BE2C (cell line): ENCODE measurements at regions not wholly inside any gene's neighbourhood (a gene's known extent, or its start where the extent isn't known, plus 50 kb on each side); places are given as distances from the start of the nearest gene placed in this dataset.

ENCODE experiments used
- DNase-seq: peaks from one replicate; pipeline ENCODE4 v3.0.0-alpha.2; 2020
- H3K27me3 ChIP-seq: fragments of 250-450 bp; sonication (Bioruptor Pico); 2 replicates; pipeline ENCODE4 v1.5.1; 2020; ENCODE audit warnings: mild to moderate bottlenecking
- H3K36me3 ChIP-seq: fragments of 250-450 bp; sonication (Bioruptor Pico); 2 replicates; pipeline ENCODE4 v1.5.1; 2020; ENCODE audit warnings: mild to moderate bottlenecking
- H3K4me1 ChIP-seq: fragments of 250-450 bp; sonication (Bioruptor Pico); 2 replicates; pipeline ENCODE4 v1.5.1; 2020
- H3K4me3 ChIP-seq: 2 replicates; pipeline ENCODE4 v1.5.1; 2011; ENCODE audit warnings: low read depth, low read length
- H3K9me3 ChIP-seq: fragments of 250-450 bp; sonication (Bioruptor Pico); 2 replicates; pipeline ENCODE4 v1.5.1; 2020
- TF ChIP-seq, protein P1 (sequence below): IDR thresholded peaks from 2 replicates; pipeline ENCODE4 v1.5.1; 2012; ENCODE audit warnings: mild to moderate bottlenecking, low read depth, low read length

DNA sequence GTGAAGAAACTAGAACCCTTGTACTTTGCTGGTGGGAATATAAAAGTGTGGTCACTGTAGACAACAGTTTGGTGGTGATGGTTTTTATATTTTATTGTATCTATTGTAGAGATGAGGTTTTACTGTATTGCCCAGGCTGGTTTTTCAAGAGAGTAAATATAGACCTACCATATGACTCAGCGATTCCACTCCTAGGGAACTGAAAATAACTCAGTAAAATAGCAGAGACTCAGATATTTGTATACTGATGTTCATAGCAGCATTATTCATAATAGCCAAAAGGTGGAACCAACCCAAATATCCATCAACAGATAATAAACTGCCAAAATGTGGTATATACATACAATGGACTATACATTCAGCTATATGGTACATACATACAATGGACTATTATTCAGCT, 68.8 kb upstream of the IL12A start:
- no peaks in the 10 kb centered on the region for H3K36me3 ChIP-seq
- DNase-seq: no peak
- H3K27me3 ChIP-seq: no peaks in the 10 kb centered on the region
- H3K4me1 ChIP-seq: no peaks in the 10 kb centered on the region
- no peaks in the 10 kb centered on the region for H3K9me3 ChIP-seq
- H3K4me3 ChIP-seq: no peak overlapping the region
- TF ChIP-seq, protein P1, sequence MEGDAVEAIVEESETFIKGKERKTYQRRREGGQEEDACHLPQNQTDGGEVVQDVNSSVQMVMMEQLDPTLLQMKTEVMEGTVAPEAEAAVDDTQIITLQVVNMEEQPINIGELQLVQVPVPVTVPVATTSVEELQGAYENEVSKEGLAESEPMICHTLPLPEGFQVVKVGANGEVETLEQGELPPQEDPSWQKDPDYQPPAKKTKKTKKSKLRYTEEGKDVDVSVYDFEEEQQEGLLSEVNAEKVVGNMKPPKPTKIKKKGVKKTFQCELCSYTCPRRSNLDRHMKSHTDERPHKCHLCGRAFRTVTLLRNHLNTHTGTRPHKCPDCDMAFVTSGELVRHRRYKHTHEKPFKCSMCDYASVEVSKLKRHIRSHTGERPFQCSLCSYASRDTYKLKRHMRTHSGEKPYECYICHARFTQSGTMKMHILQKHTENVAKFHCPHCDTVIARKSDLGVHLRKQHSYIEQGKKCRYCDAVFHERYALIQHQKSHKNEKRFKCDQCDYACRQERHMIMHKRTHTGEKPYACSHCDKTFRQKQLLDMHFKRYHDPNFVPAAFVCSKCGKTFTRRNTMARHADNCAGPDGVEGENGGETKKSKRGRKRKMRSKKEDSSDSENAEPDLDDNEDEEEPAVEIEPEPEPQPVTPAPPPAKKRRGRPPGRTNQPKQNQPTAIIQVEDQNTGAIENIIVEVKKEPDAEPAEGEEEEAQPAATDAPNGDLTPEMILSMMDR: no peak

DNA sequence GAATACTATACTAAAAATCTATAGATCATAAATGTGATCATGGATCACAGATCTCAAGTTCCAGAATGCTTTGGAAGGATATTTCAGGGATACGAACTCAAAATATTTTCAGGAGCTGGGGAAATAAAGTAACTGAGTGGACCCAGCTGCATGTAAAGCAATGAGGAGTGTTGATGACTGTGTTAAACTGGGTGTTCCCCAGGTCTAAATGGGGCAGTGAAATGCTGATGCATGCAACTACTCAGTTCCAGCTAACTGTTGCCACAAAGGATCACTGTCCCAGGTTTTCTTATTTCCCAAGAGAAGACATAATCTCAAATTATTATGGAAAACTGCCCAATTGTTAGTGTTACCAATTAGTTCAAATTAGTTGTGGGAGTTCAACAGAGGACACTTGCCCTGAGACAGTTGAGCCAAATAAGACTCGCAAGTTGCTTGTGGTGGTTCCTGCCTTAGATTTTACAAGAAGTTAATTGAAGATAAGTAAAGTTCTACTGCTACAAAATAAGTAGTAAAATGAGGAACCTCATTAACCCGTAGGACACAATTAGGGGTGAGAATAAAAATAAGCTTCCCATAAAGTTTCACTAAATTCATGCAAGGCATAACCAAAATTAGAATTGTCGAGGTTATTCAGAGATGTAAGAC, 66.3 kb upstream of the IL12A start:
- no peak for DNase-seq
- Histone ChIP-seq H3K36me3 (no peaks in the 10 kb centered on the region), H3K27me3 (no peaks in the 10 kb centered on the region), H3K4me3 (no peak overlapping the region), H3K4me1 (no peaks in the 10 kb centered on the region), H3K9me3 (no peaks in the 10 kb centered on the region)
- TF ChIP-seq, protein P1: no peak

DNA sequence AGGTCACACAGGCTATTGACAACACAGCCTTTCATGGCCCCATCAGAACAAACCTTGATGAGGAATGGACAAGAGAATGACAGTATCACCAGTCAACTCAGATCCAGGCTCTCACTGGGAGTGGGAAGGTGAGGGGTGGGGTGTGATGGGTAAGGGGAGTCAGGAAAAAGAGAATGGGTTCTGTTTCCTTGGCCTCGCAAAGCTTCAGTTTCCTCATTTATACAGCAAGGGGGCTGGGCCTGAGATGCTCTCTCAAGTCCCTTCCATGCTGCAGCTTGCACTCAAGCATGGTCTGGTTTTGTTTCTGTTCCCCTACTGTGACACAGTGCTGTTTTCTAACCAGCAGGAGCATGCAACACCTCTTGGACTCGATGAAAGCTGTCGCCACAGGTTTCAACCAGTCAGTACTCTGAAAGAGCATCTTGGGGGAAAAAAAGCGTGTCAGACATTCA, 65.7 kb upstream of the IL12A start:
- no peak for DNase-seq
- no peaks in the 10 kb centered on the region for H3K36me3 ChIP-seq
- TF ChIP-seq, protein P1: no peak

DNA sequence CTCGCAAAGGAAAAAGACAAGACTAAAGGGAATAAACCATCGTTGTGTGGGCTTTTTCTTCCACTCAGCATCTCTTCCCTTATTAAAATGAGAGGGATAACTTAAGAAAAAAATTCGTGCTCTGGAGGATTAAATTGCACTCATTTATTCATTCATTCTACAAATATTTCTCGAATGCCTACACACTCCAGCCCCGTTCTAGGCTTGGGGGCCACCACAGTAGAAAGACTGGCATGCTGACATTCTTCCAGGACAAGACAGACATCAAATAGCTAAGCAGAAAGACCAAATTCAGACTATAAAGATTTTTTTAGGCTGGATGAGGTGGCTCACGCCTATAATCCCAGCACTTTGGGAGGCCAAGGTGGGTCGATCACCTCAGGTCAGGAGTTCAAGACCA, 65.3 kb upstream of the IL12A start:
- DNase-seq: no peak
- Histone ChIP-seq H3K4me1 (no peaks in the 10 kb centered on the region), H3K4me3 (no peak overlapping the region), H3K27me3 (no peaks in the 10 kb centered on the region), H3K36me3 (no peaks in the 10 kb centered on the region), H3K9me3 (no peaks in the 10 kb centered on the region)
- TF ChIP-seq, protein P1: no peak

More for the DNA sequence above, 65.7 kb upstream of the IL12A start:
- H3K27me3 ChIP-seq: no peaks in the 10 kb centered on the region
- no peak overlapping the region for H3K4me3 ChIP-seq
- no peaks in the 10 kb centered on the region for H3K4me1 ChIP-seq
- no peaks in the 10 kb centered on the region for H3K9me3 ChIP-seq

DNA sequence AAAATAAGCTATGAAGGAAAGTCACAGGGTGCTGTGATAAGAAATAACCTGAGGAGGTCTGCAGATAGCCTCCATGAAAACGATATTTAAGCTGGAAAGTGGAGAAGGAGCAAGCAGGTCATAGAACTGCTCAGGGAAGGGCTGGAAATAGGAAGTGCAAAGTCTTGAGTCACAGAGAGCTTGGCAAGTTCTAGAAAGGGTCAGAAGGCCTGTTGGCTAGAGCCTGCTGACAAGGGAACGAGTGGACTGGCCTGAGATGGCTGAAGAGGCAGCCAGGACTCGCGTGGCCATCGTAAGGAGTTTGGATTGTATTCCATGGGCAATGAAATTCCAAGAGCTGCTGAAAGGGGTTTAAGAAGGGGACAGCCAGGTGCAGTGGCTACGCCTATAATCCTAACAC, 64.7 kb upstream of the IL12A start:
- Histone ChIP-seq H3K4me1 (no peaks in the 10 kb centered on the region), H3K36me3 (no peaks in the 10 kb centered on the region), H3K4me3 (no peak overlapping the region), H3K9me3 (no peaks in the 10 kb centered on the region), H3K27me3 (no peaks in the 10 kb centered on the region)
- TF ChIP-seq, protein P1: no peak
- DNase-seq: no peak

DNA sequence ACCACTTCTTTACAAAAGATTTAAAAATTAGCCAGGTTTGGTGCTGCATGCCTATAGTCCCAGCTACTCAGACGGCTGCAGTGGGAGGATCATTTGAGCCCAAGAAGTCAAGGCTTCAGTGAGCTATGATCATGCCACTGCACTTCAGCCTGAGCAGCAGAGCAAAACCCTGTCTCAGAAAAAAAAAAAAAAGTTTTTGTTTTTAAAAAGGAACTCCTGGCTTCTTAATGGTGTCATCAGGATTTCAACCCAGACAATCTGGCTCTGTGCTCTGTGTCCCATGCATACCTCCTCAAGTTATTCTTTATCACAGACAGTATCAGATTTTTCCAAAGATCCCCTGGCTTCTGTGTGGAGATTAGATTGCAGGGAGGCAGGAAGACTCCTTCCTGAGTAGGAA, 64.2 kb upstream of the IL12A start:
- Histone ChIP-seq H3K9me3 (no peaks in the 10 kb centered on the region), H3K4me3 (no peak overlapping the region), H3K4me1 (no peaks in the 10 kb centered on the region), H3K36me3 (no peaks in the 10 kb centered on the region), H3K27me3 (no peaks in the 10 kb centered on the region)
- TF ChIP-seq, protein P1: no peak
- no peak for DNase-seq
